T-helper 17 cell (primary cell): ENCODE measurements at regions not wholly inside any gene's neighbourhood (a gene's known extent, or its start where the extent isn't known, plus 50 kb on each side); places are given as distances from the start of the nearest gene placed in this dataset.

Experiments used
- ATAC-seq: fragments of 150-1000 bp; cut with Tn5 transposase; 2 replicates; pipeline ENCODE4 v1.10.0; 2021; ENCODE audit warnings: mild to moderate bottlenecking, moderate library complexity
- DNase-seq, 3 donors: peaks; one replicate each; pipeline versions ENCODE4 v3.0.0 to v3.0.0-alpha.2; 2020 to 2021
- H3K9me3 ChIP-seq: one replicate; pipeline ENCODE4 v1.7.0; 2013; ENCODE audit warnings: low read length, mild to moderate bottlenecking; ENCODE audit not compliant: control insufficient read depth, poor library complexity, severe bottlenecking
- H3K27ac Mint-ChIP-seq: one replicate; pipeline ENCODE4 v1.8.0; 2022; ENCODE audit warnings: mild to moderate bottlenecking, moderate library complexity, mixed read lengths
- H3K27me3 Mint-ChIP-seq: one replicate; pipeline ENCODE4 v1.8.0; 2022; ENCODE audit warnings: mixed read lengths
- H3K36me3 Mint-ChIP-seq: one replicate; pipeline ENCODE4 v1.8.0; 2022; ENCODE audit warnings: low read depth, mixed read lengths
- H3K4me1 Mint-ChIP-seq: one replicate; pipeline ENCODE4 v1.8.0; 2022; ENCODE audit warnings: mild to moderate bottlenecking, mixed read lengths
- H3K4me3 Mint-ChIP-seq: one replicate; pipeline ENCODE4 v1.8.0; 2022; ENCODE audit warnings: mild to moderate bottlenecking, moderate library complexity, mixed read lengths

DNA sequence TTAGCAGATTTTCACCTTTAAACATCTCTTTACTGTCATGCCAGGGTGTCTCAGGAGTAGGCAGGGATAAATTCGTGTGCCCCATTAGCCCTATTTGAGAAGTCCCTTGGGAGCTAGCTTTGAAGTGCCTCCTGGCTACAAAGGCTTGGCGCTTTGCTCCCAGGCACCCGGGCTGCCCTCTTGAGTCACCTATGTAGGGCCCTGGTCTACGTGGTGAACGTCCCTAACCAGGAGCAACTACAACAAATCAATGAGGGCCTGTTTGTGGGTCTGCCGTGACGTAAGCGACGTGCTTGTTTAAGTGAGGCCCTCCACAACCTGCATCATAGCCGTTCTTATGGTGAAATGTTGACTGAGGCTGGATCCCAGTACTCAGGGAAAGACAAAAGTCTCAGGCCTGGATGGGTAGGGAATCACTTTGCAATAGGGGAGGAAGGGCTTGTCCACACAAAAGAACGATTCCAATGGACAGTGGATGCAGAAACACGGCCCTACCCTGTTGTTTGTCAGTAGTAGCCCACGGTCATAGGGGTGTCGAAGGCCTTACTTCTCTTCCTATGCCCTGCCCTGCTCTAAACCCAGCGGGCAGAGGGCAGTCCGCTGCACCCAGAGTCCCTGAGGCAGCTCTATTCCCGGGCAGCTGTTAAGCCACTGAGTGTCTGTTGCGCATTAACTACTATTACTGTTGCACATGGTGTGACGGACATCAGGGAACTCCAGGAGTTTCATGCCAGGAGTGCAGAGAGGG lies 93.9 kb downstream of the INHBB start:
- Mint-ChIP-seq H3K4me3 (no peak overlapping the region), H3K27ac (no peak overlapping the region), H3K4me1 (peaks cover 8% of the 10 kb centered on the region), H3K36me3 (no peaks in the 10 kb centered on the region), H3K27me3 (peaks cover 64% of the 10 kb centered on the region)
- DNase-seq (no peak), ATAC-seq (no peak)
- no peaks in the 10 kb centered on the region for H3K9me3 ChIP-seq

GRCh38 chr2:120440521-120441350 lies 94.8 kb downstream of the INHBB start:
- Mint-ChIP-seq H3K36me3 (no peaks in the 10 kb centered on the region), H3K27me3 (peaks cover 65% of the 10 kb centered on the region), H3K27ac (no peak overlapping the region), H3K4me1 (peaks cover 8% of the 10 kb centered on the region), H3K4me3 (no peak overlapping the region)
- DNase-seq (no peak), ATAC-seq (no peak)
- no peaks in the 10 kb centered on the region for H3K9me3 ChIP-seq

DNA sequence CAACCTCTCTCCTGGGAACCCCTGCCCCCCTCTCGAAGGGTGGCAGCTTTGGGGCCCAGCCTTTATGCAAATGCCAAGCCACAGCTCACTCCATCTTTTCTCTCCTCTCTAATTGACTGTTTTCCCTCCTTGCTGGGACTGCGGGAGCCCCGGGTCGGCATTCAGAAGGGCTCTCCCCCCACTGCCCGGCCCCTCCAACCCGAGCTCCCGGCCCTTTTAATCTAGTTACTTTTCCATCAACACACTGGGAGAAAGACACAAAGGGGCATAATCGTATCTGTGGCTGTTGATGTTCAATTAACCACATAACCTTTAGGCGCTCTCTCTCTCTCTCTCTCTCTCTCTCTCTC lies 95.4 kb downstream of the INHBB start:
- Mint-ChIP-seq H3K4me1 (peaks cover 8% of the 10 kb centered on the region), H3K27ac (no peak overlapping the region), H3K36me3 (no peaks in the 10 kb centered on the region), H3K4me3 (no peak overlapping the region), H3K27me3 (peaks cover 68% of the 10 kb centered on the region)
- DNase-seq = no peak
- H3K9me3 ChIP-seq = no peaks in the 10 kb centered on the region
- ATAC-seq = no peak

DNA sequence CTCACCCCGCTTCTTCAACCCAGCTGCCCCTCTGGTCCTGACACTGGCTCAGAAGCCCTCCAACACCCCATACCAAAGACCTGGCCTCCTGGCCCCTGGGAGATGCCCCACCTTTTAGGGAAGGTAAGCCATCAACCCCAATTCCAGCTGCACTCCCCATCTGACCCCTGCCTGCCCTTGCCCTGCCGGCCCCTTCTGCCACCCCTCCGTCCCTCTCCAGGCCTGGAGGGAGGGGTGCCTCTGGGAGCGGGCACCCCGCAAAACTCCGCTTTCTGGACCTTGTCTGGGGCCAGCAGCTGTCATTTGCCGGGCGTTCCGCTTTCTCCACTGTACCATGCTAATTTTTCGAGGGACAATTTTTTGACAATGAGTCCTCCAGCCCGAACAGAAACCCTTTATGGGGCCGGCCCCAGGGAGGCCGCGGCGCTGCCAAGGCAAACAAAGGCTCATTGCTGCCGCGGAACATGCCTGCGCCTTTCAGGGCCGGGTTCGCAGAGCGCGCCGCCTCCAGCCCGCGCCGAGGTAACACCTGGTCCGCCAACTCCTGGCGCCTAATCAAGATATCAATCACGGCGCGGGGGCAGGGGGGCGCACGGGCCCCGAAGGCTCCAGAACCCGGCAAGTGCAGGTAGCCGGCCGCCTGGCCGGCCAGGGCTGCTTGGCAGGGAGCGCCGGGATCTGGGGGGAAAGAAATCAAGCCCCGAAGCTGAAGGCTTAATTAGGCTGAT lies 96.0 kb downstream of the INHBB start:
- H3K36me3 Mint-ChIP-seq = no peaks in the 10 kb centered on the region
- H3K27me3 Mint-ChIP-seq = peaks cover 73% of the 10 kb centered on the region
- H3K4me3 Mint-ChIP-seq = no peak overlapping the region
- H3K4me1 Mint-ChIP-seq = peaks cover 8% of the 10 kb centered on the region
- no peaks in the 10 kb centered on the region for H3K9me3 ChIP-seq
- ATAC-seq (no peak), DNase-seq (no peak)
- H3K27ac Mint-ChIP-seq = no peak overlapping the region

GRCh38 chr2:120442541-120442922 lies 96.6 kb downstream of the INHBB start:
- H3K4me1 Mint-ChIP-seq = peaks cover 8% of the 10 kb centered on the region
- no peaks in the 10 kb centered on the region for H3K9me3 ChIP-seq
- peak overlapping the region; percentile 53 for H3K4me3 Mint-ChIP-seq
- peaks cover 72% of the 10 kb centered on the region for H3K27me3 Mint-ChIP-seq
- no peak overlapping the region for H3K27ac Mint-ChIP-seq
- H3K36me3 Mint-ChIP-seq = no peaks in the 10 kb centered on the region
- ATAC-seq = no peak
- no peak for DNase-seq

- peak overlapping the region; percentile 74 for H3K4me3 Mint-ChIP-seq
- ATAC-seq = peak; percentile 39
- H3K27ac Mint-ChIP-seq = no peak overlapping the region
- H3K4me1 Mint-ChIP-seq = peaks cover 8% of the 10 kb centered on the region
- no peaks in the 10 kb centered on the region for H3K36me3 Mint-ChIP-seq
- no peak for DNase-seq
- H3K27me3 Mint-ChIP-seq = peaks cover 67% of the 10 kb centered on the region
- no peaks in the 10 kb centered on the region for H3K9me3 ChIP-seq
Measured at GRCh38 chr2:120442923-120443571, 97.1 kb downstream of the INHBB start.

DNA sequence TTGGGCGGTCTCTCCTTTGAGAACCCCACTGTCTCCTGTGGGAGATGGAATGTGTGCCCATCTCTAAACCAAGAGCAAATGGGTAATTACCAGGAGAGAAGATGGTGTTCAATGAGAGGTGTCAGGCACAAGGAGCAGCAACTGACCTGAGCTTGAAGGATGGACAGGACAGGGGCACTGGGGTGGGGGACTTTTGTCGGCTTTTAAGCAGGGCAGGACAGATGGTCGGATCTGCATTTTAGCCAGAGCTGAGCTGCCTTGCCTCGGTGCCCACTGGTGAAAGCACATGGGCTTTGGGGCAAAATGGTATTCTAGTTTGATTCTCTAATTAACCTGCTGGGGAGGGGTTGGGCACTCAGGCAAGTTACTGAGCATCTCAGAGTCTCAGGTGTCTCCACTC lies 98.0 kb downstream of the INHBB start:
- peaks cover 8% of the 10 kb centered on the region for H3K4me1 Mint-ChIP-seq

GRCh38 chr2:120444691-120445240 lies 98.8 kb downstream of the INHBB start:
- H3K27me3 Mint-ChIP-seq = peaks cover 59% of the 10 kb centered on the region

More for the DNA sequence above, 98.0 kb downstream of the INHBB start:
- ATAC-seq = no peak
- no peaks in the 10 kb centered on the region for H3K9me3 ChIP-seq
- H3K27me3 Mint-ChIP-seq = peaks cover 62% of the 10 kb centered on the region
- no peak overlapping the region for H3K27ac Mint-ChIP-seq
- H3K4me3 Mint-ChIP-seq = no peak overlapping the region
- DNase-seq = no peak
- H3K36me3 Mint-ChIP-seq = no peaks in the 10 kb centered on the region

DNA sequence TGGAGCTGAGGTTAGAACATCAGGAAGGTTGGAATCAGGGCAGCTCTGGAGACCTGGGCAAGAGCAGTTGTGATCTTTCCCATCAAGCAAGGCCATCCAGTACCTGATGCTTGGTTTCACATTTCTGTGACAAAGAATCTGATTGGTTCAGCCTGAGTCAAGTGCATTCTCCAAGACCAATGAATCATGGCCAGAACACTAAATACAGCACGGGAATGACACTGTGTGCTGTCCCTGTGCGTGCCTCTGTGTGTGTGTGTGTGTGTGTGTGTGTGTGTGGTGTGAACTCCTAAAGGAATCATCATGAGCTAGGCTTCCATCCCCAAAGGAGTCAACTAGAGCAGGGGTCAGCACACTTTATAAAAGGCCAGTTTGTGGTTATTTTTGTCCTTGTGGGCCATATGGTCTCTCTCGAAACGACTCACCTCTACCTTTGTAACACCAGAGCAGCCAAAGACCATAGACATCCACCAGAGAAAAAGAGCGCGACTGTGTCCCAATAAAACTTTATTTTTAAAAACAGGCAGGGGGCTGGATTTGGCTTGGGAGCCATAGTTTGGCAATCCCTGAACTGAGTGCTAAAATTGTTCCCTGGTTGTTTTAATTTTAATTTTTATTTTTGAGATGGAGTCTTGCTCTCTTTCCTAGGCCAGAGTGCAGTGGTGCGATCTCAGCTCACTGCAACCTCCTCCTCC lies 99.7 kb downstream of the INHBB start:
- H3K27ac Mint-ChIP-seq = no peak overlapping the region
- no peaks in the 10 kb centered on the region for H3K36me3 Mint-ChIP-seq
- H3K4me1 Mint-ChIP-seq = peaks cover 8% of the 10 kb centered on the region
- no peak overlapping the region for H3K4me3 Mint-ChIP-seq
- DNase-seq (no peak), ATAC-seq (no peak)
- H3K9me3 ChIP-seq = no peaks in the 10 kb centered on the region
- peaks cover 55% of the 10 kb centered on the region for H3K27me3 Mint-ChIP-seq

More at GRCh38 chr2:120444691-120445240, 98.8 kb downstream of the INHBB start:
- H3K4me3 Mint-ChIP-seq = no peak overlapping the region
- no peak overlapping the region for H3K27ac Mint-ChIP-seq
- no peaks in the 10 kb centered on the region for H3K36me3 Mint-ChIP-seq
- no peaks in the 10 kb centered on the region for H3K9me3 ChIP-seq
- ATAC-seq (no peak), DNase-seq (no peak)
- H3K4me1 Mint-ChIP-seq = peaks cover 8% of the 10 kb centered on the region

- Mint-ChIP-seq H3K4me3 (no peak overlapping the region), H3K27me3 (peaks cover 55% of the 10 kb centered on the region), H3K27ac (no peak overlapping the region), H3K36me3 (peaks cover 2% of the 10 kb centered on the region), H3K4me1 (peaks cover 8% of the 10 kb centered on the region)
- H3K9me3 ChIP-seq = no peaks in the 10 kb centered on the region
- DNase-seq = no peak
- no peak for ATAC-seq
Measured at GRCh38 chr2:120446236-120447126, 100.5 kb downstream of the INHBB start.

DNA sequence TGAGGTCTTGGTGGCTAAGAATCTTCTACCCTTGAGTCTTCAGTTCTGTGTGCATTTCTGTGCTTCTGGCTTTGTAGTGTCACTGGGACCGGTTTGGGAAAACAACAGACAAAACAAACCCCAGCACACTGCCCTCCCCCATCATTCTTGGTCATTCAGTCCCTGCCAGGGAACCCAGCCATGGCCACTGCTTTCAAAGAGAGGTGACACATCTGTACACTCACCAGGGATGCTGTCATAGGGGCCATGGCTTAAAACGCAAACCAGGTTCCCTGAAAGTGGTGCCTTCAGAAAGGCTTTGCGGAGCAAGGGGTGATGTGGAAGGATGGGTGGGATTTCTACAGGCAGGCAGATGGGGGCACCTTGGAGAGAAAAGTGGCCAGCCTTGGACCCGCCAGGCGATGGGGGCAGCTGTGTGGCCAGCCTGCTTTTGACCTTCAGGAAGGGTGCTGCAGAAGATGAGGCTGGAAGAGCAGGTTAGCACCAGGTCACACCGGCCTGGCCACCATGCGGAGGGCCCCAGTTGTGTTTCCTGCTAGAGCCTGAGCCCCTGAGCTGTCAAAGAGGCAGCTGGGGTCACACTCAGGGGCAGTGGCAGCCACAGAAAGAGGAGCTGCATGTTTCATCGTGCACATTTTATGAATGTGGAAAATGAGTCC lies 101.3 kb downstream of the INHBB start:
- Mint-ChIP-seq H3K36me3 (peaks cover 4% of the 10 kb centered on the region), H3K27me3 (peaks cover 55% of the 10 kb centered on the region), H3K27ac (no peak overlapping the region), H3K4me1 (peaks cover 8% of the 10 kb centered on the region), H3K4me3 (no peak overlapping the region)
- ATAC-seq = no peak
- H3K9me3 ChIP-seq = no peaks in the 10 kb centered on the region
- no peak for DNase-seq
